A549 (cell line): ENCODE measurements at regions not wholly inside any gene's neighbourhood (a gene's known extent, or its start where the extent isn't known, plus 50 kb on each side); places are given as distances from the start of the nearest gene placed in this dataset.

Experiments
- BHLHE40 ChIP-seq: IDR thresholded peaks from 2 replicates; pipeline ENCODE4 v1.6.1; 2012; ENCODE audit warnings: low read depth, low read length, inconsistent platforms
- CBX8 ChIP-seq: fragments of 200-600 bp; sonication (generic); IDR thresholded peaks from 2 replicates; pipeline ENCODE4 v1.6.1; 2016
- EHF ChIP-seq: fragments of 250-450 bp; sonication (Bioruptor Pico); IDR thresholded peaks from 2 replicates; pipeline ENCODE4 v1.5.0; 2020; ENCODE audit warnings: mild to moderate bottlenecking
- POLR2A ChIP-seq: IDR thresholded peaks from 2 replicates; pipeline ENCODE4 v1.6.1; 2012; ENCODE audit warnings: mild to moderate bottlenecking, low read length
- SREBF2 ChIP-seq: fragments of 450-650 bp; IDR thresholded peaks from 2 replicates; pipeline ENCODE4 v1.6.1; 2014; ENCODE audit warnings: mild to moderate bottlenecking, moderate library complexity
- TF ChIP-seq, protein P1 (sequence below): fragments of >200 bp; sonication (Bioruptor Twin); formaldehyde crosslinking; IDR thresholded peaks from 3 replicates; pipeline ENCODE4 v1.5.1; 2016
- TF ChIP-seq, protein P2 (sequence below): fragments of 250-450 bp; sonication (Bioruptor Pico); IDR thresholded peaks from 2 replicates; pipeline ENCODE4 v1.5.0; 2021; ENCODE audit warnings: mild to moderate bottlenecking, moderate library complexity, borderline replicate concordance

DNA sequence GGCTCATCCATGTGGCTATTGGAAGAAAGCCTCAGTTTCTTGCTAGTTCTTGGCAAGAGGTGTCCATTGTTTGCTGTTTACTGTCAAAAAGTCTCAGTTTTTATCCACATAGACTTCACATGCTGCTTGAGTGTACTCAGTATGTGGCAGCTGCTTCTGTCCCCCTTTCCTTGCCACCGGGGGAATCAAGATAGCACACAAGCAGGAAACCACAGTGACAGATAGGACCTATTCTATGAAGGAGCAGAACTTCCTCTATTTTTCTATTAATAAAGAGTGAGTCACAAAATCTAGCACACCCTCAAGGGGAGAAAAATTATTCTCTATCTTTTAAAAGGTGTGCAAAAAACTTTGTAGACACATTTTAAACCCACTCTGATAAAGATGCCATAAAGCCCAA, 121.4 kb upstream of the GMNC start:
- TF ChIP-seq, protein P1, sequence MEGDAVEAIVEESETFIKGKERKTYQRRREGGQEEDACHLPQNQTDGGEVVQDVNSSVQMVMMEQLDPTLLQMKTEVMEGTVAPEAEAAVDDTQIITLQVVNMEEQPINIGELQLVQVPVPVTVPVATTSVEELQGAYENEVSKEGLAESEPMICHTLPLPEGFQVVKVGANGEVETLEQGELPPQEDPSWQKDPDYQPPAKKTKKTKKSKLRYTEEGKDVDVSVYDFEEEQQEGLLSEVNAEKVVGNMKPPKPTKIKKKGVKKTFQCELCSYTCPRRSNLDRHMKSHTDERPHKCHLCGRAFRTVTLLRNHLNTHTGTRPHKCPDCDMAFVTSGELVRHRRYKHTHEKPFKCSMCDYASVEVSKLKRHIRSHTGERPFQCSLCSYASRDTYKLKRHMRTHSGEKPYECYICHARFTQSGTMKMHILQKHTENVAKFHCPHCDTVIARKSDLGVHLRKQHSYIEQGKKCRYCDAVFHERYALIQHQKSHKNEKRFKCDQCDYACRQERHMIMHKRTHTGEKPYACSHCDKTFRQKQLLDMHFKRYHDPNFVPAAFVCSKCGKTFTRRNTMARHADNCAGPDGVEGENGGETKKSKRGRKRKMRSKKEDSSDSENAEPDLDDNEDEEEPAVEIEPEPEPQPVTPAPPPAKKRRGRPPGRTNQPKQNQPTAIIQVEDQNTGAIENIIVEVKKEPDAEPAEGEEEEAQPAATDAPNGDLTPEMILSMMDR = no peak
- TF ChIP-seq POLR2A = no peak
- TF ChIP-seq BHLHE40 = no peak
- TF ChIP-seq, protein P2, sequence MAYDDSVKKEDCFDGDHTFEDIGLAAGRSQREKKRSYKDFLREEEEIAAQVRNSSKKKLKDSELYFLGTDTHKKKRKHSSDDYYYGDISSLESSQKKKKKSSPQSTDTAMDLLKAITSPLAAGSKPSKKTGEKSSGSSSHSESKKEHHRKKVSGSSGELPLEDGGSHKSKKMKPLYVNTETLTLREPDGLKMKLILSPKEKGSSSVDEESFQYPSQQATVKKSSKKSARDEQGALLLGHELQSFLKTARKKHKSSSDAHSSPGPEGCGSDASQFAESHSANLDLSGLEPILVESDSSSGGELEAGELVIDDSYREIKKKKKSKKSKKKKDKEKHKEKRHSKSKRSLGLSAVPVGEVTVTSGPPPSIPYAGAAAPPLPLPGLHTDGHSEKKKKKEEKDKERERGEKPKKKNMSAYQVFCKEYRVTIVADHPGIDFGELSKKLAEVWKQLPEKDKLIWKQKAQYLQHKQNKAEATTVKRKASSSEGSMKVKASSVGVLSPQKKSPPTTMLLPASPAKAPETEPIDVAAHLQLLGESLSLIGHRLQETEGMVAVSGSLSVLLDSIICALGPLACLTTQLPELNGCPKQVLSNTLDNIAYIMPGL = no peak
- TF ChIP-seq SREBF2 = no peak
- TF ChIP-seq EHF (CRISPR knock-in tag) = no peak
- no peak for TF ChIP-seq CBX8
